ENCODE measurements at regions not wholly inside any gene's neighbourhood (a gene's known extent, or its start where the extent isn't known, plus 50 kb on each side); places are given as distances from the start of the nearest gene placed in this dataset.

- no peak for DNase-seq (ENCODE audit: low read depth, low spot score)
- no peak overlapping the region for H3K4me3 ChIP-seq (replicated peaks in 1 of 2; ENCODE audit: low read depth in 1 of 2, low read length in 2 of 2)
- no peaks in the 10 kb centered on the region for H4K20me1 ChIP-seq (ENCODE audit: insufficient read depth)
- H3K4me2 ChIP-seq (ENCODE audit: low read length) = no peak overlapping the region
- H3K9me2 ChIP-seq (ENCODE audit: insufficient read depth) = no peaks in the 10 kb centered on the region
- TF ChIP-seq ZFX (IDR thresholded peaks at IDR 0.05) (no peak), MAX (IDR thresholded peaks at IDR 0.05) (no peak), ATF3 (IDR thresholded peaks at IDR 0.05) (no peak), ELF1 (IDR thresholded peaks at IDR 0.05; ENCODE audit: borderline replicate concordance, low read depth) (no peak), CEBPB (IDR thresholded peaks at IDR 0.05; ENCODE audit: low read depth) (no peak), POLR2A (IDR thresholded peaks at IDR 0.05; ENCODE audit: borderline replicate concordance, extremely low read depth, insufficient read depth, insufficient read length) (no peak), CTCF (IDR thresholded peaks at IDR 0.05 in 2 of 3, conservative IDR thresholded peaks at IDR 0.05 in 1 of 3; ENCODE audit: borderline replicate concordance in 1 of 3, insufficient read depth in 1 of 3, low read depth in 2 of 3, low read length in 2 of 3) (no peak), EGR1 (IDR thresholded peaks at IDR 0.05; ENCODE audit: low read depth) (no peak), YY1 (IDR thresholded peaks at IDR 0.05; ENCODE audit: extremely low read depth, insufficient replicate concordance, low read depth, low read length) (no peak), RAD21 (IDR thresholded peaks at IDR 0.05; ENCODE audit: low read depth) (no peak), CBX3 (IDR thresholded peaks at IDR 0.05; ENCODE audit: low read depth) (no peak), ZBTB33 (IDR thresholded peaks at IDR 0.05; ENCODE audit: extremely low read depth, insufficient replicate concordance, low read length) (no peak), JUND (IDR thresholded peaks at IDR 0.05) (no peak), TCF7L2 (IDR thresholded peaks at IDR 0.05; ENCODE audit: borderline replicate concordance, extremely low read depth, insufficient read depth, insufficient read length) (no peak)
- H3K9ac ChIP-seq (ENCODE audit: low read length) = no peak overlapping the region
- no peak overlapping the region for H3K27ac ChIP-seq (ENCODE audit: low read depth, low read length)
- BruUV-seq (replicated peaks) = no TSS peak
- ChIA-PET RAD21 (ENCODE audit: low non-redundant PET in 1 of 2, low total read pairs in 2 of 2, uncharacterized antibody in 2 of 2, unreplicated experiment in 2 of 2) (no interaction called here), CTCF (no interaction called here), POLR2A (no interaction called here)
- peaks cover 57% of the 10 kb centered on the region for H3K27me3 ChIP-seq (ENCODE audit: insufficient read depth, low read length)
- ATAC-seq = no peak
- H3K4me1 ChIP-seq (ENCODE audit: control insufficient read depth in 1 of 2, insufficient read depth in 2 of 2, low read length in 2 of 2) = no peaks in the 10 kb centered on the region
- no peak overlapping the region for H2AFZ ChIP-seq (ENCODE audit: low read depth, low read length, poor library complexity, severe bottlenecking)
- no peaks in the 10 kb centered on the region for H3K79me2 ChIP-seq (ENCODE audit: insufficient read depth, low read length)
- no peaks in the 10 kb centered on the region for H3K9me3 ChIP-seq (ENCODE audit: control insufficient read depth in 1 of 2, insufficient read depth in 1 of 2, low read depth in 1 of 2, low read length in 2 of 2)
- H3K36me3 ChIP-seq (ENCODE audit: control insufficient read depth in 1 of 2, insufficient read depth in 2 of 2, low read length in 2 of 2) = no peaks in the 10 kb centered on the region
- intact Hi-C loops (cut with micrococcal nuclease) = no loop called here
Measured at GRCh38 chr17:79370594-79370993, 240.3 kb downstream of the RBFOX3 start.
